ENCODE measurements at regions not wholly inside any gene's neighbourhood (a gene's known extent, or its start where the extent isn't known, plus 50 kb on each side); places are given as distances from the start of the nearest gene placed in this dataset.

DNA sequence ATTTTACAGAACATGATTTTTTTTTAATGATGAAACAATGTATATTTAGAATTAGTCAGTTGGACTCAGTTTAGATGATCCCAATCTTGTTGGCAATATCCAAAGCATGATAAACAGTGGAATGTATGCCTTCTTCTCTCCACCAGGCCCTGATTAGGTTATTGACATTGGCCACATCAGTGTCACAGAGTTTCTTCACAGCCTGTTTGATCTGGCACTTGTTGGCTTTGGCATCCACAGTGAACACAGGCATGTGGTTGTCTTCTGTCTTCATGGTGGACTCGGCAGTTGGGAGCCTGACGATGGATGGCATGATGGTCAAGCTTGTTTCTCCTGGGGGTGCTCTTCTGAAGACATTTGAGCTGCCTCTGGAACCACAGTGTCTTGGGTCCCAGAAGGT is 317.5 kb downstream of the PMP22 start:
- no peak for DNase-seq

DNA sequence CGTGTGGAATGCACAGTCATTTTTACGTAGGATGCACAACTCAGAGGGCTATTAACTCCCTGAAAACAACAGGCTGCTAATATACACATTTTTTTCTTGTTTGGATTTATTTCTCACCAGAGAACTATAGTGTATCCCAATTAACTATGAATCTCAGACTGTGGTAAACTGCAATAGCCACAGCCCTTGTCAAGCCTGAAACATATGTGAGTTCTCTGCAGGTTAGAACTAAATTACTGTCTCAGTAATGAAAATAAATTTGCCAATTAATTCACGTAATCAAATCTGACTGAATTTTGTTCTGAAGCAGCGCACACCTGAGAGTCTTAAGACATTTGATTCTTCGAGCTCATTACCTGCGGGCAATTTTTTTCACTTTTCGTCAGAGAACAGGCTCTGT is 318.6 kb downstream of the PMP22 start:
- no peak for DNase-seq

DNA sequence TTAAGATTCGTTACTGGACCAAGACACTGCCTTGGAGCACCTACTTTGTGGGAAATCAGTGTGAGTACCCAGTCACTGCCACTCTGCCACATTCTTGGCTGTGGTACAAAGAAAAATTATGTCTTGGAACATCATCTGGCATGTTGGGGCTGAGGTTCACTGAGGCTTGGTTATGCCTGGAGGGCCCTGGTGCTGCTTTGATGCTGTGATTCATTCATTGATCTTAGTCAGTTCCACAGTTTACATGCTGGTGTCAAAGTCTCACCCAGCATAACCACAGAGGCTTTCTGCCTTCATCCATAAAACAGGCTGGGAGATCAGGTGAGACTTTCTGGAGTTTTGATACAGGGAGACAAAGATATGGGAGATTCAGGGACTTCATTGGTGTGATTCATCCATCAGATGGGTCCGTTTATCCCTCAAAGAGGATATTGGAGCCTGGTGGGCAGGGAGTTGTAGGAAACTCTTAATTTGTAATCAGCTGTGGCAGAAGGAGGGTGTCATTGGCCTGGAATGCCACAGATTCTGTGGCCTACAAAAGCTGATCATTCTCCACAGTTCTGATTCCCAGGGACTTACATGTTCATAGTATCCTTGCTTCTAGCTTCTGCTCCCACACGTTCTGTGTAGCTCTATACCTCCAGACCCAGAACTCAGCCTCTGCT is 322.5 kb downstream of the PMP22 start:
- DNase-seq, result no peak

DNA sequence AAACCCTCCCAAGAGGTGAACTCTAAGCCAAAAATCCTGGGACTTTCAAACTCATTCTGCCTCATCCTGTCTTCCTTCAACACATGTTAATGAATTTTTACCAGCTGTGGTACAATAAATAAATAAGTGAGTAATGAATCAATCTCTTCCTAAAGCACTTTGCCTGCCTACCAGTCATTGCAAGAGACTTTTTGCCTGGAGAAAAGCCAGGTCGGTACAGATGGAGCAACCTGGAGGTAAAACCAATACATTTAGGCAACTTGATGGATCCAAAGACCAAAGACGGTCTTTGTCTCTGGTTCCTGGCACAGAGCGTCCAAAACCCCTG is 324.2 kb downstream of the PMP22 start:
- DNase-seq, result no peak

DNA sequence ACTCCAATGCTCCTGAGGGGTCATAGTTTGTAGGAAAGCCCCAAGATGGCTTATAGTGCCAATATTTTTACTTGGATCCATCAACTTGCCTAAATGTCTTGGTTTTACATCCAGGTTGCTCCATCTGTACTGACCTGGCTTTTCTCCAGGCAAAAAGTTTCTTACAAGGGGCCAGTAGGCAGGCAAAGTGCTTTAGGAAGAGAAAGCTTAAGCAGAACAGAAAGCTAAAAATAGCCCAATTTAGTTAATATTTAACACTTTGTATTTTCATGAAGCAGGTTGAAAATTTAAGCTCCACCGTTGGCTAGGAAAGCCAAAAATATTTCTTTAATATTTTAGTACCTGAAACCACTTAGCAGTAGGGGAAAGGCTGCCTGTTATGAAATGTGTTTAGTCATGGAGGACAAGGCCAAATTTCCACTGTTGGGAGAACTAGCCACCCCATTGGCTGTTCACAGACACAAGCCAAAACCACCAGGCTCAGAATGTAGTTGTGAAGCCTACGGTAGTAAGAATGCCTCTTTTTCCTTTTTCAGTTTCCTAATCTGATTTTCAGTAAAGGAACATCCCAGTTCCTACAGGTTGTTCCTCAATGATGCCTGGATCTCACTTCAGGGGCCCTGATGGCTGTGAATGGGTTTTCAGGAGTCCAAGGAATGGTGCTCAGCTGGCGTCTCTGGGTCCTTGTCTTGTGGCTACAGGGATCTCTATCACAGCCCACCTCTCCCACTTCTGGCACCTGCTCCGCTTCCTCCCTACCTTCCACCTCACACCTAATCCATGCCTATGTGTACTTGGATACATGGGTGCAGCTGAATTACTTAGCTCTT is 324.8 kb downstream of the PMP22 start:
- DNase-seq, result no peak

DNA sequence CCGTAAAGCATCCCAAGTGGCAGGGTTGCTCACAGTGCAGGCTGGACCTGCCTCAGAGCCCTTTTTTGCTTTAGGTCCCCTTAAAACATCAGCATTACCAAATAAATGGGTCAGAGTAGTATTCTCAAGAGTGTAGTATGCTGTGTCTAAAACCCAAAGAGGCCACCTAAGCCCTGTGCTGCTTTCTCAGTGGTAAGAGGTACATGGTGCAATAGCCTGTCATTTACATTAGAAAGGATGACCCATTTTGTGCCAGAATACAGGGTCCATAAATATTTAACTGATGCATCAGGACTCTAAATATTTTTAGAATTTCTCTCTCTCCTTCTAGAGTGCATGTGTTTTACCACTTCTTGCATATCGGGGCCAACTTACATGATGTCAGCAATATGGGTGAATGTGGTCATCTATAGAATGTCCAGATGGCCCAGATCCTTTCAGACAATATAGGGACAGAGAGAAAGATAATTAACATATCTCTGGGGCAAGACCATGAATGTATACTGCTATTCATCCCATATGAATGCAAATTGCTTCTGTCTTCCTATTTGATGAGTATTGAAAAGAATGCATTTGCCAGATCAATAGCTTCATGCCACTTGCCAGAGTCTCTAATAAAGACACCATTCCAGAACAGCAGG is 329.2 kb downstream of the PMP22 start:
- DNase-seq, result no peak

DNA sequence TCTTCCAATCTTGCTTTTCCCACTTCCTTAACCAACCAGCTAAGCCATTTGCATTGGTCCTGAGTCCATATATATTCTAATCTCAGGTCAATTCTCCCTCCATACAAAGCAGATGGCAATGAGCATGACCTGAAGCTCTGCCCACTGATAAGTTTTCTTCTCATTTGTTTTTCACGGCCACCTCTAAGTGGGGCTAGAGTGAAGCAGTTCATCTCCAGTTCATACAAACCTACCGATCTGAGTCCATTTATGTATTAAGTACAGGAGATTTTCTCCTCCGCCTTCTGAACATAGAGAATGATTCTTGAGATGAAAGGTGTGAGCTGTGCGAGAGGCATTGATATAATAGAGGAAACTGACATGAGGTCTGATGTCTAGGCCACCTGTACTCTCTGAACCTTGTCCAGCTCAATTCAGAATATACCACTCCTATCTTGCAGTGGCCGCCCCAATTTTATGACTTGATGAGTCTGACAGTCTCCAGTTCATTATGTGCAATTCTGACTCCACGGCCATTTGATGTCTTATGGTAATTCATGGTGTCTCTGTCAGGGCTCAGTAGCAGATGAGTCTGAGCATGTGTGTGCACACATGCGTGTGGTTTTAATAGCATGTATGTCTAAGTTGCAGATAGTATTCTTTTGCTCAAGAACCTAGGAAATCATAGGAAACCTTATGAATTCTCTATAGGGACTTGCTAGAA is 329.8 kb downstream of the PMP22 start:
- no peak for DNase-seq

DNA sequence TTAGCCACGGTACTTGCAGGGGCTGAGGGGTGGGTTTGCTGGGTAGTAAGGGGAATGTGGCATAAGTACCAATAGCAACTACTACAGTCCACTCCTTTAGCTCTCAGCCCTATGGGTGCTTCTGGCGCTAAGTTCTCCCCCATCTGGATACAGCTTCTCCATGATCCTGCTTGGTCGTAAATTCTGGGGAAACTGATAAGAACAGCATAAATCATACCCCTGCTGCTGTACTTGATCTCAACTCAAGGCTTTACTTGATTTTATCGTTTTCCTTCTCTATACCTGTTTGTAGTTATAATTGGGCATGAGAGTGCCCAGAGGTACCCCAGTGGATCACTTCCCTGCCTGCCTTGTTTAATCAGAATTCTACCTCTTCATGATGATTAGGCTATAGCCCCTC is 331.4 kb downstream of the PMP22 start:
- no peak for DNase-seq

DNA sequence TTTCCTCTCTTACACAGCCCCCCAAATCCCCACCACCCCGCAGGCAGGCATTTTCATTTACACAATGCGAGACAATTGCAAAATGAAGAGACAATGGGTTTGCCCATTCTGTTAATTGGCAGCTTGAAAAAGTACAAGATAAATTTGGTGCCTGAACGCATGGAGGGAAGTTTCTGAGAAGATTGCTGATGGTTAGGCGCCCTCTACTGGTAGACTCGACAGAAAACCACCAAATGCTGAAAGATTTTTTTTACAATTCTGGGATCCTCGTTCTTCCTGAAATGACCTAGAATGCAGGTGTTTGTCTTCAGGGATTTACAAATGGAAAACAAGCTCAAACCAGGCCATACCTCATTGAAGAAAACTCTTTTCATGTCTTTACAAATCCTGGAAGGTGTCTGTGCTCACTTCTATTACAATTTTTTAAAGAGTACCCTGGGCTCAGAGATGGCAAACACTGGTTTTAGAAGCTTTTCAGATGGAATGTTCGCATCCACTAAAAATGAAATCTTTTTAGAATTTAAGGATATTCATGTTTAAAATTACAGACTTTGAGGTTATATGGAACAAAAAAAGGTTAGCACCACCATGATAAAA is 338.5 kb downstream of the PMP22 start:
- DNase-seq, result peak in 1 of 2 donors; percentile 57

DNA sequence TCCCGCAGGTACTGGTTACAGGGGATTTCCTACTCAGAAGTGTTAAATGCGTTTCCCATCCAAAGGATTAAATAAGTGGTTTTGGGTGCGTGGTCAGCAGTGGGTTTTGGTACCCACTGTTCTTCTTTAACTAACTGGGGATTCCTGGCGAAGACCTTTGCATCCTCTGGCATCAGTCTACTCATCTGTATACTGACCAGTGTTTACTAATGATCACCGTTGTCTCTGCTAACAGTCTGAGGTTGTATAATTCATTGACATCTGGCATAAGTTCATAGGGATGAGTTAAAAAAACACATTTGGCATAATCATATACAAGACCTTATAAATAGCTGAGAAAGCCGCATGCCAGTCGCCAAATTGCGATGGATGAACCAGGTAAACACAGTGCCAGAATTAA is 339.1 kb downstream of the PMP22 start:
- no peak for DNase-seq

DNA sequence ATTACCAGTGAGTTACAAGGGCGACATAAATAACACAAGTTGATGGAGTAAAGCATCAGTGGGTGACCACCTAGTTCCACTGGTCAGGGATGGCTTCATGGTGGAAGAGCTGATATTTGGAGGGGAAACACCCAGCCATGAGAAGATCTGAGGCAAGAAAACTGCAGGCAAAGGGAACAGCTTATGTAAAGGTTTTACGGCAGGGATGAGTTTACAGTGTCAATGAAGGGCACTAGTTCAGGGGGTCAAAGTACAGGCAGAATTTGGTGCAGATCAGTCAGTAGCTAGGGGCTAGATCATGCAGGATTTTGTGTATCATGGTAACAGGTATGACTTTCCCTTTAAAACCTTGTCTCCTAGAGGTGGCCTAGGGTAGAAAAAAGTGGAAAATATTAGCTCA is 339.6 kb downstream of the PMP22 start:
- no peak for DNase-seq

DNA sequence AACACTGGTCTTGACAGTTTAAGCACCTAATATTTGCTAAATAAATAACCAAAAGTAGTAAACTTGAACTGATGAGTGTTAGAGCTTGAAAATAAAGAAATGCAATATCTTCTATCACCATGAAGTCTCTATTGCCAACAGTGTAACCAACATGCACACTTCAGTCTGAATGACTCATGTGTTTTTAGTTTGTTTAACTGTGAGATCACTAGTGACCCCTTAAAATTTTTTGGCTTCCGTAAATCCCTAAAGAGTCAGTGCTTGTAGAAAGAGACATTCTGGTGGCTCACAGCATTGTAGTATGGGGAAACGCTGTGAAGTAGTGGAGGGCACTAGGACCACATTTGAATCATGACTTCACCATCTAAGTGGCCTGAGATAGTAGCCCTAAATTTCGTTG is 341.1 kb downstream of the PMP22 start:
- no peak for DNase-seq

DNA sequence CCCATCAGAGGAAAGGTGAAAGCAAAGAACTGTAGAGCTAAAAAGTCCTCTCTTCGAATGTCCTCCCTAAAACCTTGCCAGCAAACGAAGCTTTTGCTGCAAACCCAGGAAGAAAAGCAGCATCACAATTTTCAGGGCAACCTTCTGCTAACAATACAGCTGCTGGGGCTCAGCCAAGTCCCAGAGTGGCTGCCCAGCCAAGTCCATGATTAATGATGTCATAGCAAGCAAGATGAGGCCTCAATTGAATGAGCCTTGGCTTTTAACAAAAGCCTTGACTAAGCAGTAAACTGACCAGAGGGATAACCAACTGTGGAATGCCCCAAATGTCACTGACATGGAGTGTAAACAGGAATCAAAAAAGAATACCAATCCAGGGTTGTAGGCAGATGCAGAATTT is 342.7 kb downstream of the PMP22 start:
- DNase-seq, result no peak

DNA sequence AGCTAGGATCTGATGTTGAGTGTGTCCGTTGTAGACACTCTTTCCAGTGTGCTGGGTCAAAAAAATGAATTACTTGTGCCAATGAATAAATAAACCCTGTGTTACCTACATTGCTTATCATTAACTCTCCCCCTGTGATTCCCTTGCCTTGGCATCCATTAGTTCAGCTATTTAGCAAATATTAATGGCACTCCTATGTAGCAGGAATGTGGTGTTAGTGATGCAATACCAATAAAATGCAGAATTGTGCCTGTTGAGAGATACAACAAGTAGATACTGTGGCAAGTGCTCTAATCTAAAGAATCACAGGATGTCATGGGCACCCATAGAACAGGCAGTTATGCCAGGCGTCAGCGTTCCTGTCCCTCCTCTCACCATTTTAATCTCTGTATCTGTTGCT is 343.2 kb downstream of the PMP22 start:
- DNase-seq, result no peak

DNA sequence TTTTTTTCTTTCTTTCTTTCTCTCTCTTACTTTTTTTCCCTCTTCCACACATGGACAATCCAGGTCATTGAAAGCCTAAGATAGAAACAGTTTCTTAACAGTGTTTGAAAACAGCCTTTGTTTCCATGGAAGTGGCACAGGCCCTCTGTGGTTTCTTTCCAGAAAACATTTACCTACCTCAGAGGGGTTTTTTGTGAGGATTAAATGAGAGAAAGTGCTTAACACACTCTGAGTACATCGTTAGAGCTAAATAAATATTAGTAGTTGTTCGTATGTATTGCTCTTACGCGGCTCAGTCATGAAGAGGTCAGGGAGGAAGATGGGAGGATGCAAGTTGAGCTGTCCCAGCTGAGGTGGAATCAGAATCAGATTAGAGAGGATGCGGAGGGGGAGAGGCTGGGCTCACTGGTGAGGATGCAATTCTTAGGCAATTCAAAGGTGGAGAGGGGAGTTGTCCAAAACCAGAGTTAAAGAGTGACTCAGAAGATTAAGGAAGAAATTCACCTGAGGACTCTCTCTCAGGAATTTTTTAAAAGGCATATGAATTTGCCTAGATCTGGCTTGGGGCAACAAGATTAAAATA is 345.4 kb downstream of the PMP22 start:
- no peak for DNase-seq

DNA sequence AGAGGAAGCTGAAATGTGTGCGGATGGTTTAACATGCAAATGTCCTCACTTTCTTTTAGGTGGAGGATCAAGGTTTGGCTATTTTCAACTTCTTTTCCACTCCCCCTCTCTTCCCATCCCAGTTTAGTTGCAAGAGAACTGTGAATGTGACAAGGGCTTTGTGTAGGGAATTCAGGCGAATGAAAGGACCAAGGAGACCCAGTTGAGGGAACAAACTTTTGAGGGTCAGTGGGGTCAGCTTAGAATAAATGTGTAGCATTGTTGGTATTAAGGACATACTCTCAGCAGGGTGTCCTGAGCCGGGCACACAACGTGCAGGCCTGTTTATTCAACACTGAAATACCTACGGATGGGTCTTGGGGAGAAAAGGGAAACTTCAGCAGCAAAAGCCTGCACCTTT is 346.0 kb downstream of the PMP22 start:
- no peak for DNase-seq

DNA sequence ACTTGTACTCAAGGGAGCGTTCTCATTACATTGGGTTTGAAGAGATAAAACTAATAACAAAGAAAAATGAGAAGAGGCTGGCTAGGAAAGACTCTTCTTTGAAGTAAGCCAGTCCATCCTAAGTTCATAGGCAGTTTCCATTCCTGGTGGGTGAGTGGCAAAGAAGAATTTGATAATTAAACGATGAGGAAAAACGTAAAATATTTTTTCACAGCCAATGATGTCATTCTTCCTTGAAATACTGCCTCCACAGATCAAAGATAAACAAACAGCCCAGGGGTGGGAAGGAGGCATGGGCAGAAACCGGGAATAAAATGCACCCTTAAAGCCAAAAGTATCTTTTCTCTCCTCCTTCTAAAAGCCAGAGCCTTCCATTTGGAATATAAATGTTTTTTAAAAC is 346.6 kb downstream of the PMP22 start:
- no peak for DNase-seq

DNA sequence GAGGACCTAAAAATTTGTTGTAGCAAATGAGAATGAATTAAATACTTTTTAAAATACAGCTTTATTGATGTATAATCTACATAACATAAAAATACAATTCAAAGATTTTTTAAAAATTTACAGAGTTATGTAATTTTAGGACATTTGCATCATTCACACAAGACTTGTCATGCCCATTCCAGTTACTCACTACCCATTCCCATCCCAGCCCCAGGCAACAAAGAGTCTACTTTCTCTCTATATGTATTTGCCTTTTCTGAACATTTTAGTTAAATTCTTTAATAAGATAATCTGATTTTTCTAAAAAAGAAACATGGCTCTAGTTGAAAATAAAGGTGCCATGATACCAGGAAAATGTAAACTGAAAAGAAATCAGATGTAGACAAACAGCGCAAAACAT is 354.2 kb downstream of the PMP22 start:
- DNase-seq, result no peak

DNA sequence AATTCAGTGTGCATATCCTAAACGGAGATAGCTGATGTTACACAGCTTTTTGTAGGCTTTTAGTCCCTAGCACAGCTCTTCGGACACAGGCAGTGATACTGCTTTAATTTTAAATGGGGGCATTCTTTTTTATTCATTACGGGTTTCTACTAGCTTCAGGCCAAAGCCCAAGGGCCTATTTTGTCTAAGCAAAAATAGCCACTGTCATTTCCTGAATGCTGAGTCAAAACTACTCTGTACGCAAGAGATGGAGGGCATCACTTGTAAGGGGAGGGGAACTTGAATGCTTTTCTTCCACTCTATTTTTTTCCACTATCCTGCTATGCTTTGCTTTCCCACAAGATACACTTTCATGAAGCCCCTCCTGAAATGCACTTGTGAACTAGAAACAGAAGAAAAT is 360.7 kb downstream of the PMP22 start:
- no peak for DNase-seq

DNA sequence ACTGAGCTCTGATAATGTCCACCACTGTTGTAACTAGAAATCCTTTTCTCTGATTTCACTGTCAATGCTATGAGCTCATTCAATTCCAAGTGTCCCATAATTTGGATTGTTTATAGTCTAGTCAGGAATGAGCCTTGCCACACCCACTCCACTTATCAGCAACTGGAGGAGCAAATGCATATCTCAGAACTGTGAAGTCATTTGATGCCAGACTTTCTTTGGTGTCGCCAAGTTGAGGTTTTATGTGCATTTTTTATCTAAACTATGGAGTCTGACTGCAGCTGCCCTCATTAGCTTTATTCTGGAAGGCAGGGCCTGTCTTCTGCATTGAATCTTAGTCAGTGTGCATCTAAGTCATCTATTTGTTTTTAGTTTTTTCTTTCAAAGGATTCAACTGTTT is 361.3 kb downstream of the PMP22 start:
- no peak for DNase-seq

DNA sequence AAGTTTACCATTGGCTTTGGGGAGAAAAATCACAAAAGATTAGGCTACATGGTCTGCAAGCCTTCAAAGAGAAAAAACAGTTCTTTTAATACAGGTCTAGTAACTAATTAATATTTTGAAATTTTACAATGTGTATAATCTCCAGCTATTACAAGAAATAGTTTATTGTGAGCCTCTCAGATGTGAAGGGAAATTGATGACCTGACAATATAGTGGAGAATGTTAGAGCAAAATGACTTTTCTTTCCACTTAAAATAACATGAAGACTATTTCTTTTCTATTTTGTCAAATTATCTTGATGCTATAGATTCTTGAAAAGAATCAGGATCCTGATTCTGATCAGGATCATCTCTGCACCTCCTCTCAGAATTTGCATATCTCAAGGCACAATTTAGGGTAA is 362.3 kb downstream of the PMP22 start:
- DNase-seq, result no peak

DNA sequence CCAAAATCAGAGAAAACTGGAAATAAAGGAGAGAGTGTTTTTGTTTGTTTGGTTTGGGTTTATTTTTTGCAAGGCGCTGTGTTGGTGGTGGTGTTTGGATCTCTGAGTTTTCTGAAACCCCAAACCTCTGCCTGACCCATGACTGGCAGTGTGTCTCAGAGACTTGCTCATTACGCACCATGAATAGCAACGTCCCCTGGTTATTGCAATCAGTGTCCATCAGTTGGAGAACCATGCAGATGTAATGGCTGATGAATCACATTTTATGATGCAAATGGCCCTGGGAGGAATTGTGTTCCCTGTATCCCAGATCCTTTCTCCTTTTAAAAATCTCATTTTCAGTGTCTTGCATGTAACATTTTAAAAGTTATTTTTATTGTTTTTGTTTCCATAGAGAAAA is 362.8 kb downstream of the PMP22 start:
- DNase-seq, result no peak

Measured in right lung (tissue), 2 donors.